Ovary (tissue), 3 donors: ENCODE measurements at regions not wholly inside any gene's neighbourhood (a gene's known extent, or its start where the extent isn't known, plus 50 kb on each side); places are given as distances from the start of the nearest gene placed in this dataset.

ENCODE experiments used
- EP300 ChIP-seq: sonication (generic); formaldehyde crosslinking; IDR thresholded peaks from one replicate; pipeline ENCODE4 v1.6.1; 2017; ENCODE audit warnings: antibody characterized with exemption
- POLR2A ChIP-seq: fragments of 450-650 bp; IDR thresholded peaks from one replicate; pipeline ENCODE4 v1.6.1; 2017; ENCODE audit warnings: antibody characterized with exemption, mild to moderate bottlenecking, moderate library complexity
- TF ChIP-seq, protein P1 (sequence below), 3 donors: fragments of 450-650 bp in 2 of 3; fragments of 200-600 bp in 1 of 3; IDR thresholded peaks; one replicate each; pipeline versions ENCODE4 v1.5.1 to v1.8.0; 2016 to 2022; ENCODE audit warnings: antibody characterized with exemption in 3 of 3, mild to moderate bottlenecking in 1 of 3
- donor health status: DM: no; HTN: no; CAD: no.

DNA sequence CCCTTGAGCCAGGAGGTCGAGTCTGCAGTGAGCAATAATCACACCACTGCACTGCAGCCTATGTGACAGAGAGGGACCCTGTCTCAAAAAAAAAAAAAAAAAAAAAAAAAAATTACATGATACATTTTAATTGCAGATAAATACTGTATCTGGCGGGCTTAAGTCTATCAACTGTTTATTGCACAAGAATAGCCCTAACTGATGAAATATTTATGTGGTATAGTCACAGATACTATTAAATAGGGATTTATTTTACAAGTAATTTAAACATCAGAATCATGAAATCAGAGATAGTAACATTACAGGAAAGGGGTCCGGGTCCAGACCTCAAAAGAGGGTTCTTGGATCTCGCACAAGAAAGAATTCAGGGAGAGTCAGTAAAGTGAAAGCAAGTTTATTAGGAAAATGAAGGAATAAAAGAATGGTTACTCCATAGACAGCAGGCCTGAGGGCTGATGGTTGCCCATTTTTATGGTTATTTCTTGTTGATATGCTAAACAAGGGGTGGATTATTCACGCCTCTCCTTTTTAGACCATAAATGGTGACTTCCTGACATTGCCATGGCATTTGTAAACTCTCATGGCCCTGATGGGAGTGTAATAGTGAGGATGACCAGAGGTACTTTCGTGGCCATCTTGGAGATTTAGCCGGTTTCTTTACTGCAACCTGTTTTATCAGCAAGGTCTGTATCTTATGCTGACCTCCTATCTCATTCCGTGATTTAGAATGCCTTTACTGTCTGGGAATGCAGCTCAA is 166.6 kb downstream of the PMAIP1 start:
- no peak for TF ChIP-seq POLR2A
- TF ChIP-seq, protein P1, sequence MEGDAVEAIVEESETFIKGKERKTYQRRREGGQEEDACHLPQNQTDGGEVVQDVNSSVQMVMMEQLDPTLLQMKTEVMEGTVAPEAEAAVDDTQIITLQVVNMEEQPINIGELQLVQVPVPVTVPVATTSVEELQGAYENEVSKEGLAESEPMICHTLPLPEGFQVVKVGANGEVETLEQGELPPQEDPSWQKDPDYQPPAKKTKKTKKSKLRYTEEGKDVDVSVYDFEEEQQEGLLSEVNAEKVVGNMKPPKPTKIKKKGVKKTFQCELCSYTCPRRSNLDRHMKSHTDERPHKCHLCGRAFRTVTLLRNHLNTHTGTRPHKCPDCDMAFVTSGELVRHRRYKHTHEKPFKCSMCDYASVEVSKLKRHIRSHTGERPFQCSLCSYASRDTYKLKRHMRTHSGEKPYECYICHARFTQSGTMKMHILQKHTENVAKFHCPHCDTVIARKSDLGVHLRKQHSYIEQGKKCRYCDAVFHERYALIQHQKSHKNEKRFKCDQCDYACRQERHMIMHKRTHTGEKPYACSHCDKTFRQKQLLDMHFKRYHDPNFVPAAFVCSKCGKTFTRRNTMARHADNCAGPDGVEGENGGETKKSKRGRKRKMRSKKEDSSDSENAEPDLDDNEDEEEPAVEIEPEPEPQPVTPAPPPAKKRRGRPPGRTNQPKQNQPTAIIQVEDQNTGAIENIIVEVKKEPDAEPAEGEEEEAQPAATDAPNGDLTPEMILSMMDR (IDR thresholded peaks at IDR 0.05), result no peak
- no peak for TF ChIP-seq EP300
